22Rv1 (cell line): ENCODE measurements at regions not wholly inside any gene's neighbourhood (a gene's known extent, or its start where the extent isn't known, plus 50 kb on each side); places are given as distances from the start of the nearest gene placed in this dataset.

Experiments
- H3K27ac ChIP-seq: fragments of 450-650 bp; 2 replicates; pipeline ENCODE4 v1.5.1; 2017
- ZFX ChIP-seq: fragments of 450-650 bp; IDR thresholded peaks from 2 replicates; pipeline ENCODE4 v1.6.1; 2017; ENCODE audit warnings: antibody characterized with exemption, borderline replicate concordance
- TF ChIP-seq, protein P1 (sequence below): fragments of 450-650 bp; IDR thresholded peaks from 2 replicates; pipeline ENCODE4 v1.5.1; 2017; ENCODE audit warnings: mild to moderate bottlenecking

GRCh38 chr15:93312891-93313486 lies 224.0 kb upstream of the RGMA start:
- no peak overlapping the region for H3K27ac ChIP-seq
- TF ChIP-seq, protein P1, sequence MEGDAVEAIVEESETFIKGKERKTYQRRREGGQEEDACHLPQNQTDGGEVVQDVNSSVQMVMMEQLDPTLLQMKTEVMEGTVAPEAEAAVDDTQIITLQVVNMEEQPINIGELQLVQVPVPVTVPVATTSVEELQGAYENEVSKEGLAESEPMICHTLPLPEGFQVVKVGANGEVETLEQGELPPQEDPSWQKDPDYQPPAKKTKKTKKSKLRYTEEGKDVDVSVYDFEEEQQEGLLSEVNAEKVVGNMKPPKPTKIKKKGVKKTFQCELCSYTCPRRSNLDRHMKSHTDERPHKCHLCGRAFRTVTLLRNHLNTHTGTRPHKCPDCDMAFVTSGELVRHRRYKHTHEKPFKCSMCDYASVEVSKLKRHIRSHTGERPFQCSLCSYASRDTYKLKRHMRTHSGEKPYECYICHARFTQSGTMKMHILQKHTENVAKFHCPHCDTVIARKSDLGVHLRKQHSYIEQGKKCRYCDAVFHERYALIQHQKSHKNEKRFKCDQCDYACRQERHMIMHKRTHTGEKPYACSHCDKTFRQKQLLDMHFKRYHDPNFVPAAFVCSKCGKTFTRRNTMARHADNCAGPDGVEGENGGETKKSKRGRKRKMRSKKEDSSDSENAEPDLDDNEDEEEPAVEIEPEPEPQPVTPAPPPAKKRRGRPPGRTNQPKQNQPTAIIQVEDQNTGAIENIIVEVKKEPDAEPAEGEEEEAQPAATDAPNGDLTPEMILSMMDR, result no peak
- no peak for TF ChIP-seq ZFX

DNA sequence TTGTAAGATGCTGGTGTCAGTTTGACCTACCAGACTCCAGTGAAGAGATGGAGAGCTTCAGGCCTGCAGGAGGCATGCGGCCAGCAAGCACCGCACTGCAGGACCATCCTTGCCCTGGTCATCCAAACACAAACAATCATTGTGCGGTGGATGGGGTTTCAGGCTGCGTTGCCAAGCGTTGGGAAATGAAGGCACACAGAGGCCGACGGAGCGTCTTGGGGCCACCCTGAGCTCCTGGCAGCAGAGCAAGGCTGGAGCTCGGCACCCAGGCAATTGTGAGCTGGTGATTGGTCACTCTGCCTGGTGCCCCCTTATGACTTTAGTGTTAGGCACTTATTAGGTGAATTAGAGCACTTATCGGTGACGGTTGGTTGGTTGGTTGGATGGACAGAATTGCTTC lies 222.6 kb upstream of the RGMA start:
- TF ChIP-seq, protein P1, result no peak
- TF ChIP-seq ZFX, result no peak
- H3K27ac ChIP-seq, result no peak overlapping the region

- TF ChIP-seq, protein P1, result no peak
- no peak overlapping the region for H3K27ac ChIP-seq
Observed at GRCh38 chr15:93308026-93308690, 219.1 kb upstream of the RGMA start.

DNA sequence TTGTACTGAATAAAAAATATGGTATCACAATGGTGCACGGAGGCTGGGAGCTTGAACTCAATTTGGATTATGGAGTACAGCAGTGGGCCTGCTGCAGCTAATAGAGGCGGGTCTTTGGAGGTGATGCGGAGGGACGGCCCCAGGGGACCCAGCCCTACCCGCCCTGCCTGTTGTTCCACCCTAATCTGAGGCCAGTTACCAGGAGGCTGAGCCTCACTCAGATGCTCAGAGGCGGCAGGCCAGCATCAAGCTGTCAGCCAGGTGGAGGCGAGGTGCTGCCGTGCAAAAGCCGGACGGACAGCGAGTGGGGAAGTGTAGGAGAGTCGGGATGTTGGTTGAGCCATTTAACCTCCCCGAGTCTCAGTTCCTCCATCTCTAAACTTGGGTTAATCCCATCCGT lies 218.5 kb upstream of the RGMA start:
- TF ChIP-seq, protein P1, result no peak
- no peak for TF ChIP-seq ZFX
- no peak overlapping the region for H3K27ac ChIP-seq

DNA sequence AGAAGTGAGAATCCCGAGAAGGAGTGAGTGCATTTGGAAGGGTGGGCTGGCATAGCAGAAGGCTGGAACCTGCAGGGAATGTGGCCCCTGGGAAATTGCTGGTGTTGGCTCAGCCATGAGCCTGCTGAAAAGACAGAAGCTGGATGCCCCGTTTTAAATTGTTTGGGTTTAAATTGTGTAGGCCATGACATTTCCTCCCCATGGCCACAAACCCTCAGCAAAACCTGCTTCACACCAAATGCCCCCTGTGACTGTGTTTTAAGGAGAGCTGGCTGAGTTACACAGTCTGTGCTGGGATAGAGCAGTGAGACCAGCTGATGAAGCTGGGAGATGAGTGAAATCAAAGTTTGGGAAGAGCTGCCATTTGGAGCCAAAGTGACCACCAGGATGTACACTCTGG lies 216.3 kb upstream of the RGMA start:
- H3K27ac ChIP-seq, result no peak overlapping the region
- TF ChIP-seq, protein P1, result no peak
- no peak for TF ChIP-seq ZFX

GRCh38 chr15:93302080-93302765 lies 213.2 kb upstream of the RGMA start:
- no peak overlapping the region for H3K27ac ChIP-seq
- no peak for TF ChIP-seq ZFX
- TF ChIP-seq, protein P1, result no peak

- no peak for TF ChIP-seq ZFX
- TF ChIP-seq, protein P1, result no peak
- no peak overlapping the region for H3K27ac ChIP-seq
Observed at GRCh38 chr15:93300796-93301195, 211.8 kb upstream of the RGMA start.
